ENCODE measurements at regions not wholly inside any gene's neighbourhood (a gene's known extent, or its start where the extent isn't known, plus 50 kb on each side); places are given as distances from the start of the nearest gene placed in this dataset.

DNA sequence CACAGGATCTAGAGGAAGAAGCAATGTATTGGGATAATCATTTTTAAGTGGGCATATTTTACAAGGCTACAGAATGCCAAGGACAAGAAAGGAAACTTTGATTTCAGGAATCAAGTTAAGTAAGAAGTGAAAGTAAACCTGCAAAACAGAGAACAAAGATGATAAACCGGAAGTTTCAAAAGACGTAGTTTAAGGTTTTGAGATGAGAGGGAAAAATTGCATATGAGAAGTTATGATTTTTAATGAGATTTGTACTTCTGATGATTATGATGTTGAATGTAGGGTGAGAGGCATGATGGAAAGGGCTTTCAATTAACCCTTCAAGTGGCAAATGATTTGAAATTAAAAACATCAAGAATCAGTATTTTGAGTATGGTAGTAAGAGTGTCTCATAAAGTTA lies 134.9 kb downstream of the CAPZA3 start:
- TF ChIP-seq EZH2phosphoT487 (IDR thresholded peaks at IDR 0.05; ENCODE audit: borderline replicate concordance), result no peak
- TF ChIP-seq, protein P1, sequence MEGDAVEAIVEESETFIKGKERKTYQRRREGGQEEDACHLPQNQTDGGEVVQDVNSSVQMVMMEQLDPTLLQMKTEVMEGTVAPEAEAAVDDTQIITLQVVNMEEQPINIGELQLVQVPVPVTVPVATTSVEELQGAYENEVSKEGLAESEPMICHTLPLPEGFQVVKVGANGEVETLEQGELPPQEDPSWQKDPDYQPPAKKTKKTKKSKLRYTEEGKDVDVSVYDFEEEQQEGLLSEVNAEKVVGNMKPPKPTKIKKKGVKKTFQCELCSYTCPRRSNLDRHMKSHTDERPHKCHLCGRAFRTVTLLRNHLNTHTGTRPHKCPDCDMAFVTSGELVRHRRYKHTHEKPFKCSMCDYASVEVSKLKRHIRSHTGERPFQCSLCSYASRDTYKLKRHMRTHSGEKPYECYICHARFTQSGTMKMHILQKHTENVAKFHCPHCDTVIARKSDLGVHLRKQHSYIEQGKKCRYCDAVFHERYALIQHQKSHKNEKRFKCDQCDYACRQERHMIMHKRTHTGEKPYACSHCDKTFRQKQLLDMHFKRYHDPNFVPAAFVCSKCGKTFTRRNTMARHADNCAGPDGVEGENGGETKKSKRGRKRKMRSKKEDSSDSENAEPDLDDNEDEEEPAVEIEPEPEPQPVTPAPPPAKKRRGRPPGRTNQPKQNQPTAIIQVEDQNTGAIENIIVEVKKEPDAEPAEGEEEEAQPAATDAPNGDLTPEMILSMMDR (conservative IDR thresholded peaks at IDR 0.05; ENCODE audit: low read length), result no peak
- Histone ChIP-seq H4K20me1 (ENCODE audit: insufficient read depth, low read length, poor library complexity, severe bottlenecking) (no peaks in the 10 kb centered on the region), H3K4me2 (ENCODE audit: low read depth, low read length, poor library complexity, severe bottlenecking) (no peak overlapping the region), H2AFZ (ENCODE audit: low read length) (no peak overlapping the region), H3K79me2 (ENCODE audit: insufficient read depth, low read length) (no peaks in the 10 kb centered on the region), H3K9me2 (replicated peaks; ENCODE audit: low read depth, low read length) (no peaks in the 10 kb centered on the region), H3K9ac (ENCODE audit: low read depth, low read length, poor library complexity, severe bottlenecking) (no peak overlapping the region), H3F3A (ENCODE audit: low read depth) (no peaks in the 10 kb centered on the region), H3K4me3 (ENCODE audit: low read length, poor library complexity, severe bottlenecking) (no peak overlapping the region), H3K4me1 (ENCODE audit: insufficient read depth, low read length, poor library complexity, severe bottlenecking) (no peaks in the 10 kb centered on the region), H3K9me3 (ENCODE audit: insufficient read depth, low read depth, low read length) (no peaks in the 10 kb centered on the region), H3K27me3 (ENCODE audit: insufficient read depth, low read length, poor library complexity, severe bottlenecking) (no peaks in the 10 kb centered on the region), H3K36me3 (ENCODE audit: insufficient read depth, low read length) (no peaks in the 10 kb centered on the region)

DNA sequence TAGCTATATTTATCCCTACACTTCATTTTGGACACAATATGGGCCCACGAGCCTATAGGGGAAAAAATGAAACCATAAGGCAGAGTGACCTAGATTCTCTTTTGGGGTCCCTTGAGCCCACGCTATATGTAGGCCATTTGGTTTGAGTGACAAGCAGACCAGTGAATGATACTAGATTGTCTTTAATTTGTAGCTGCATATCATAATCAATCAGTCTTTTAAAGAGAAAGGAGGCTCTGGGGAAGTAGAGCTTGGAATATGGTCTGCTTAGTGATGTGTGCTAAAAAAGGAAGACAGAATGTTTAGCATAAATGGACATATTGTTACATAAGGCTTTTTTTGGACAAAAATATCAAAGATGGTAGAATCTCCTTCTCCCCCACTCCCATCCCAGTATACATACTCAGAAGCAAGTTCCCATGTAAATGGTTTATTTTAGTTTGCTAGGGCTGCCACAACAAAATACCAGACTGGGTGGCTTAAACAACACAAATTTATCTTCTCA lies 140.8 kb downstream of the CAPZA3 start:
- H3F3A ChIP-seq (ENCODE audit: low read depth), result no peaks in the 10 kb centered on the region
- H3K9ac ChIP-seq (ENCODE audit: low read depth, low read length, poor library complexity, severe bottlenecking), result no peak overlapping the region
- TF ChIP-seq, protein P1 (conservative IDR thresholded peaks at IDR 0.05; ENCODE audit: low read length), result no peak
- TF ChIP-seq EZH2phosphoT487 (IDR thresholded peaks at IDR 0.05; ENCODE audit: borderline replicate concordance), result no peak
- H3K4me1 ChIP-seq (ENCODE audit: insufficient read depth, low read length, poor library complexity, severe bottlenecking), result no peaks in the 10 kb centered on the region
- no peaks in the 10 kb centered on the region for H3K79me2 ChIP-seq (ENCODE audit: insufficient read depth, low read length)
- no peaks in the 10 kb centered on the region for H3K9me2 ChIP-seq (replicated peaks; ENCODE audit: low read depth, low read length)
- no peak overlapping the region for H2AFZ ChIP-seq (ENCODE audit: low read length)
- no peak overlapping the region for H3K4me2 ChIP-seq (ENCODE audit: low read depth, low read length, poor library complexity, severe bottlenecking)
- no peaks in the 10 kb centered on the region for H3K9me3 ChIP-seq (ENCODE audit: insufficient read depth, low read depth, low read length)
- no peaks in the 10 kb centered on the region for H3K36me3 ChIP-seq (ENCODE audit: insufficient read depth, low read length)
- H4K20me1 ChIP-seq (ENCODE audit: insufficient read depth, low read length, poor library complexity, severe bottlenecking), result no peaks in the 10 kb centered on the region
- no peaks in the 10 kb centered on the region for H3K27me3 ChIP-seq (ENCODE audit: insufficient read depth, low read length, poor library complexity, severe bottlenecking)
- no peak overlapping the region for H3K4me3 ChIP-seq (ENCODE audit: low read length, poor library complexity, severe bottlenecking)

DNA sequence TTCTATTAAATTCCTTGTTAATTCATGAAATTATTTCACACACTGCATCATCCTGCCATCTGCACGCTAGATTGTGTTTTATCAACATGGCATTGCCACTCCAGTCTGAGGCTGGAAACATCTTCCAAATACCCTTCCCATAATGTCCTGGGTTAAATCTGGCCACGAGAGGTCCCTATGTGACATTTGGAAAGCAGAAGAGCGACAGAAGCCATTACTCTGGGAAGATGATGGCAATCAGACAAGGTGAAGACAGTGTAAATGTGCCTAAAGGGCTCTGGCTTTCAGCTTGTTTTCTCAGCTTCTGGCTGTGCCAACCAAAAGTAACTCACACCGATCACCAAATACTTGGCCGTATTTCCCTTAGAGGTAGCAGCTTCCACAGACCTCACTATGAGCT lies 144.8 kb downstream of the CAPZA3 start:
- no peaks in the 10 kb centered on the region for H3K9me2 ChIP-seq (replicated peaks; ENCODE audit: low read depth, low read length)
- no peaks in the 10 kb centered on the region for H3F3A ChIP-seq (ENCODE audit: low read depth)
- no peaks in the 10 kb centered on the region for H3K79me2 ChIP-seq (ENCODE audit: insufficient read depth, low read length)
- no peaks in the 10 kb centered on the region for H3K4me1 ChIP-seq (ENCODE audit: insufficient read depth, low read length, poor library complexity, severe bottlenecking)
- no peaks in the 10 kb centered on the region for H3K27me3 ChIP-seq (ENCODE audit: insufficient read depth, low read length, poor library complexity, severe bottlenecking)
- no peak overlapping the region for H2AFZ ChIP-seq (ENCODE audit: low read length)
- H3K36me3 ChIP-seq (ENCODE audit: insufficient read depth, low read length), result no peaks in the 10 kb centered on the region
- H3K4me2 ChIP-seq (ENCODE audit: low read depth, low read length, poor library complexity, severe bottlenecking), result no peak overlapping the region
- H3K9ac ChIP-seq (ENCODE audit: low read depth, low read length, poor library complexity, severe bottlenecking), result no peak overlapping the region
- no peaks in the 10 kb centered on the region for H3K9me3 ChIP-seq (ENCODE audit: insufficient read depth, low read depth, low read length)
- no peaks in the 10 kb centered on the region for H4K20me1 ChIP-seq (ENCODE audit: insufficient read depth, low read length, poor library complexity, severe bottlenecking)
- TF ChIP-seq, protein P1 (conservative IDR thresholded peaks at IDR 0.05; ENCODE audit: low read length), result no peak
- no peak for TF ChIP-seq EZH2phosphoT487 (IDR thresholded peaks at IDR 0.05; ENCODE audit: borderline replicate concordance)
- H3K4me3 ChIP-seq (ENCODE audit: low read length, poor library complexity, severe bottlenecking), result no peak overlapping the region

Measured in Loucy (cell line).